ENCODE measurements at regions not wholly inside any gene's neighbourhood (a gene's known extent, or its start where the extent isn't known, plus 50 kb on each side); places are given as distances from the start of the nearest gene placed in this dataset.
"Not testable (repeated sequence)": the region's sequence is repeated elsewhere in the genome, so short reads cannot be mapped to it uniquely, and the experiment has no call there.

- Histone ChIP-seq H3K9me3 (ENCODE audit: insufficient read depth, low read length) (peaks cover 6% of the 10 kb centered on the region; the same call in 1 of the 2 replicates), H3K9ac (ENCODE audit: insufficient read length, low read depth) (no peak overlapping the region), H3K27me3 (ENCODE audit: insufficient read depth, insufficient read length) (no peaks in the 10 kb centered on the region), H3K36me3 (ENCODE audit: insufficient read depth, insufficient read length, low read length) (no peaks in the 10 kb centered on the region), H3K4me3 (ENCODE audit: insufficient read length, low read depth) (no peak overlapping the region), H3K4me1 (ENCODE audit: insufficient read depth, insufficient read length) (no peaks in the 10 kb centered on the region)
- TF ChIP-seq YY1 (IDR thresholded peaks at IDR 0.05; ENCODE audit: insufficient read depth, insufficient read length) (no peak), SUZ12 (IDR thresholded peaks at IDR 0.05; ENCODE audit: extremely low read depth, insufficient read depth, insufficient read length) (no peak), ZNF274 (IDR thresholded peaks at IDR 0.05; ENCODE audit: low read depth, low read length) (no peak)
- DNase-seq (ENCODE audit: low read depth, low spot score), result no peak
Measured at GRCh38 chr2:81395746-81396145, 1091.2 kb upstream of the LRRTM1 start.

- Histone ChIP-seq H3K27me3 (ENCODE audit: insufficient read depth, insufficient read length) (no peaks in the 10 kb centered on the region), H3K9ac (ENCODE audit: insufficient read length, low read depth) (no peak overlapping the region), H3K4me1 (ENCODE audit: insufficient read depth, insufficient read length) (no peaks in the 10 kb centered on the region), H3K4me3 (ENCODE audit: insufficient read length, low read depth) (no peak overlapping the region), H3K9me3 (ENCODE audit: insufficient read depth, low read length) (peaks cover 20% of the 10 kb centered on the region), H3K36me3 (ENCODE audit: insufficient read depth, insufficient read length, low read length) (no peaks in the 10 kb centered on the region)
- TF ChIP-seq ZNF274 (IDR thresholded peaks at IDR 0.05; ENCODE audit: low read depth, low read length) (no peak), YY1 (IDR thresholded peaks at IDR 0.05; ENCODE audit: insufficient read depth, insufficient read length) (no peak), SUZ12 (IDR thresholded peaks at IDR 0.05; ENCODE audit: extremely low read depth, insufficient read depth, insufficient read length) (no peak)
- DNase-seq (ENCODE audit: low read depth, low spot score), result no peak
Measured at GRCh38 chr2:81389203-81389602, 1084.7 kb upstream of the LRRTM1 start.

DNA sequence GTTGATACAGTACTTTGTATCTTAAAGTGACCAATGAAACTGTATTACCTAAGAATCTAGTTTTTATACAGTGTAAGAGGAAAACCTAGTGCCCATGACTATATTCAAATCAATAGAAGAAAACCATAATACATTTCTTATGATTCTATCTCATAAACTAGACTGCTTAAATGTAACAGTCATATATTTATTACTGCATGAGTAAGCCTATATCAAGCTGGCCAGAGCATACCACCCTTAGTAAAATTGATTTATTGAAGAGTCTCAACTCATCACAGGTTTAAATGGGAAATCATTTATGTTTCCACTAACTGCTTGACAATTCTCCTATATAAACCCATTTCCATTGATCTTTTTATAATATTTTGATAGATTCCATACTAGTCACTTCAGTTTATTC, 1059.2 kb upstream of the LRRTM1 start:
- no peaks in the 10 kb centered on the region for H3K4me1 ChIP-seq (ENCODE audit: insufficient read depth, insufficient read length)
- TF ChIP-seq YY1 (IDR thresholded peaks at IDR 0.05; ENCODE audit: insufficient read depth, insufficient read length) (no peak), SUZ12 (IDR thresholded peaks at IDR 0.05; ENCODE audit: extremely low read depth, insufficient read depth, insufficient read length) (no peak), ZNF274 (IDR thresholded peaks at IDR 0.05; ENCODE audit: low read depth, low read length) (no peak)
- no peak overlapping the region for H3K9ac ChIP-seq (ENCODE audit: insufficient read length, low read depth)
- no peak overlapping the region for H3K4me3 ChIP-seq (ENCODE audit: insufficient read length, low read depth)
- DNase-seq (ENCODE audit: low read depth, low spot score), result no peak
- H3K36me3 ChIP-seq (ENCODE audit: insufficient read depth, insufficient read length, low read length), result no peaks in the 10 kb centered on the region
- no peaks in the 10 kb centered on the region for H3K27me3 ChIP-seq (ENCODE audit: insufficient read depth, insufficient read length)
- H3K9me3 ChIP-seq (ENCODE audit: insufficient read depth, low read length), result no peaks in the 10 kb centered on the region

DNA sequence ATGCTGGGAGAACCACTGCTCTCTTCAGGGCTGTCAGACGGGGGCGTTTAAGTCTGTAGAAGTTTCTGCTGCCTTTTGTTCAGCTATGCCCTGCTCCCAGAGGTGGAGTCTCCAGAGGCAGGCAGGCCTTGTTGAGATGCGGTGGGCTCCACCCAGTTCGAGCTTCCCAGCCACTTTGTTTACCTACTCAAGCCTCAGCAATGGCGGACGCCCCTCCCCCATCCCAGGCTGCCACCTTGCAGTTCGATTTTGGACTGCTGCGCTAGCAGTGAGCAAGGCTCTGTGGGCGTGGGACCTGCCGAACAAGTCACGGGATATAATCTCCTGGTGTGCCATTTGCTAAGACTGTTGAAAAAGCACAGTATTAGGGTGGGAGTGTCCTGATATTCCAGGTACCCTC, 1057.9 kb upstream of the LRRTM1 start:
- DNase-seq (ENCODE audit: low read depth, low spot score); H3K4me3 ChIP-seq (ENCODE audit: insufficient read length, low read depth); H3K27me3 ChIP-seq (ENCODE audit: insufficient read depth, insufficient read length); H3K36me3 ChIP-seq (ENCODE audit: insufficient read depth, insufficient read length, low read length); H3K9ac ChIP-seq (ENCODE audit: insufficient read length, low read depth); H3K4me1 ChIP-seq (ENCODE audit: insufficient read depth, insufficient read length); H3K9me3 ChIP-seq (ENCODE audit: insufficient read depth, low read length): not testable (repeated sequence)

GRCh38 chr2:81355436-81355835, 1050.9 kb upstream of the LRRTM1 start:
- Histone ChIP-seq H3K9ac (ENCODE audit: insufficient read length, low read depth) (no peak overlapping the region), H3K27me3 (ENCODE audit: insufficient read depth, insufficient read length) (no peaks in the 10 kb centered on the region), H3K9me3 (ENCODE audit: insufficient read depth, low read length) (no peaks in the 10 kb centered on the region), H3K4me3 (ENCODE audit: insufficient read length, low read depth) (no peak overlapping the region), H3K4me1 (ENCODE audit: insufficient read depth, insufficient read length) (no peaks in the 10 kb centered on the region), H3K36me3 (ENCODE audit: insufficient read depth, insufficient read length, low read length) (no peaks in the 10 kb centered on the region)
- no peak for DNase-seq (ENCODE audit: low read depth, low spot score)
- TF ChIP-seq YY1 (IDR thresholded peaks at IDR 0.05; ENCODE audit: insufficient read depth, insufficient read length), result no peak
- TF ChIP-seq ZNF274 (IDR thresholded peaks at IDR 0.05; ENCODE audit: low read depth, low read length), result no peak
- no peak for TF ChIP-seq SUZ12 (IDR thresholded peaks at IDR 0.05; ENCODE audit: extremely low read depth, insufficient read depth, insufficient read length)

DNA sequence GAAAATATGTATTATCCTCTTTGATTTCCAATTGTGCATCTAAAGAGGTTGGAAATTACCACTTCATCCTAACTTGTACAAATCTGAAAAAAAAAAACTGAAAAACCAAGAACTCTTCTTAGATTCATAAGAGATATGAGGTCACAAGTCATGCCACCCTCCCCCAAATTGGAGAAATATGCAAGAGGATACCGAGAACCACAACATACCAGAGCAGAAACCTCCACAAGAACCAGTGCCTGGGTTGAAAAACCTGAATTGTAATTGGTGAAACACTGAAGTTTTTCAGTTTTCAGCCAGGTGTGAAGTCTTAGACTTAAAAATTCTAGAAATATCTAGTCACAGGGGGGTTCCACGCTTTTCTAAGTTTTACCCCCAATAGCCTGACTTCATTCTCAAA, 1029.5 kb upstream of the LRRTM1 start:
- DNase-seq (ENCODE audit: low read depth, low spot score), result no peak
- Histone ChIP-seq H3K4me3 (ENCODE audit: insufficient read length, low read depth) (no peak overlapping the region), H3K9me3 (ENCODE audit: insufficient read depth, low read length) (no peaks in the 10 kb centered on the region), H3K9ac (ENCODE audit: insufficient read length, low read depth) (no peak overlapping the region), H3K4me1 (ENCODE audit: insufficient read depth, insufficient read length) (no peaks in the 10 kb centered on the region), H3K36me3 (ENCODE audit: insufficient read depth, insufficient read length, low read length) (no peaks in the 10 kb centered on the region), H3K27me3 (ENCODE audit: insufficient read depth, insufficient read length) (no peaks in the 10 kb centered on the region)
- TF ChIP-seq SUZ12 (IDR thresholded peaks at IDR 0.05; ENCODE audit: extremely low read depth, insufficient read depth, insufficient read length) (no peak), ZNF274 (IDR thresholded peaks at IDR 0.05; ENCODE audit: low read depth, low read length) (no peak), YY1 (IDR thresholded peaks at IDR 0.05; ENCODE audit: insufficient read depth, insufficient read length) (no peak)

DNA sequence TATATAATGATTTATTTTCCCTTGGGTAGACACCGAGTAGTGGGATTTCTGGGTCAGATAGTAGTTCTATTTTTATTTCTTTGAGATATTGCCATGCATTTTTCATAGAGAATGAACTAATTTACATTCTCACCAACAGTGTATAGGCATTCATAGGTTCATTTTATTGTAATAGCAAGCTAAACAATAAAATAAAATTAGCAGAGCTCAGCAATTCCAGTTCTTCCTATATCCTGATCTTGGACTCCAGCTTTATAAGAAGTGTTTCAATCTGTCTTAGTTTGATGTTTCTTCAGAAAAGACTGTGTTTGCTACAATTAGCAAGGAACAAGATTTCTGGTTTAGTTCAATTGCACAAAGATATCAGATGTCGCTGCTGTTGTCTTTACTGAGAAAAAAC, 1024.4 kb upstream of the LRRTM1 start:
- TF ChIP-seq SUZ12 (IDR thresholded peaks at IDR 0.05; ENCODE audit: extremely low read depth, insufficient read depth, insufficient read length), result no peak
- TF ChIP-seq ZNF274 (IDR thresholded peaks at IDR 0.05; ENCODE audit: low read depth, low read length), result no peak
- TF ChIP-seq YY1 (IDR thresholded peaks at IDR 0.05; ENCODE audit: insufficient read depth, insufficient read length), result no peak
- no peaks in the 10 kb centered on the region for H3K4me1 ChIP-seq (ENCODE audit: insufficient read depth, insufficient read length)
- H3K9me3 ChIP-seq (ENCODE audit: insufficient read depth, low read length), result no peaks in the 10 kb centered on the region
- H3K36me3 ChIP-seq (ENCODE audit: insufficient read depth, insufficient read length, low read length), result no peaks in the 10 kb centered on the region
- no peak overlapping the region for H3K4me3 ChIP-seq (ENCODE audit: insufficient read length, low read depth)
- H3K27me3 ChIP-seq (ENCODE audit: insufficient read depth, insufficient read length), result no peaks in the 10 kb centered on the region
- no peak for DNase-seq (ENCODE audit: low read depth, low spot score)
- no peak overlapping the region for H3K9ac ChIP-seq (ENCODE audit: insufficient read length, low read depth)

DNA sequence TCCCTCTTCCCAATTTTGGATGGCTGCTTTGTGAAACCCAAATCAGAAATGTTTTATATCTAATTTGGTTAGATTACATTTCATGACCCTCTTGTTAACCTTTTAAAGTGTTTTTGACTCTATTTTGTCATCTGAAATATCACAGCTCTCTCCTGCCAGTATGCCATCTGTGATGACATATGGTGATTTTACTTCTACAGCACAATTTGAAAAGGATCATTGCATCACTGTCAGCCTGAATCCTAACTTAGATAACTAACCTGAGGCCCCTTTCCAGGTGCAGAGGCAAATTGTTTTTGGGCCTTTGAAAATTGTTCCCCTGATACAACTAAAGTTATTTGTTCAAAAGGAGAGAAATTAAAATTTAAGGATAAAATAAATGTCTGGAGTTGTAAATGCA, 1023.4 kb upstream of the LRRTM1 start:
- H3K36me3 ChIP-seq (ENCODE audit: insufficient read depth, insufficient read length, low read length), result no peaks in the 10 kb centered on the region
- no peak for DNase-seq (ENCODE audit: low read depth, low spot score)
- no peak overlapping the region for H3K9ac ChIP-seq (ENCODE audit: insufficient read length, low read depth)
- H3K9me3 ChIP-seq (ENCODE audit: insufficient read depth, low read length), result no peaks in the 10 kb centered on the region
- no peaks in the 10 kb centered on the region for H3K4me1 ChIP-seq (ENCODE audit: insufficient read depth, insufficient read length)
- H3K27me3 ChIP-seq (ENCODE audit: insufficient read depth, insufficient read length), result no peaks in the 10 kb centered on the region
- TF ChIP-seq YY1 (IDR thresholded peaks at IDR 0.05; ENCODE audit: insufficient read depth, insufficient read length) (no peak), SUZ12 (IDR thresholded peaks at IDR 0.05; ENCODE audit: extremely low read depth, insufficient read depth, insufficient read length) (no peak), ZNF274 (IDR thresholded peaks at IDR 0.05; ENCODE audit: low read depth, low read length) (no peak)
- H3K4me3 ChIP-seq (ENCODE audit: insufficient read length, low read depth), result no peak overlapping the region

All from NT2/D1 (cell line).